A673 (cell line): ENCODE measurements at regions not wholly inside any gene's neighbourhood (a gene's known extent, or its start where the extent isn't known, plus 50 kb on each side); places are given as distances from the start of the nearest gene placed in this dataset.

ENCODE experiments used
- EZH2 ChIP-seq: fragments of 200-600 bp; sonication (generic); IDR thresholded peaks from 2 replicates; pipeline ENCODE4 v1.6.1; 2017; ENCODE audit warnings: borderline replicate concordance, low read depth, mild to moderate bottlenecking, mixed read lengths, antibody characterized with exemption, low read length; ENCODE audit not compliant: poor library complexity, severe bottlenecking
- TF ChIP-seq, protein P1 (sequence below): fragments of 300-800, 200-600 bp; sonication (generic); conservative IDR thresholded peaks from 2 replicates; pipeline ENCODE4 v1.5.1; 2017; ENCODE audit warnings: low read depth, mild to moderate bottlenecking, antibody characterized with exemption, low read length, moderate library complexity, mixed read lengths

DNA sequence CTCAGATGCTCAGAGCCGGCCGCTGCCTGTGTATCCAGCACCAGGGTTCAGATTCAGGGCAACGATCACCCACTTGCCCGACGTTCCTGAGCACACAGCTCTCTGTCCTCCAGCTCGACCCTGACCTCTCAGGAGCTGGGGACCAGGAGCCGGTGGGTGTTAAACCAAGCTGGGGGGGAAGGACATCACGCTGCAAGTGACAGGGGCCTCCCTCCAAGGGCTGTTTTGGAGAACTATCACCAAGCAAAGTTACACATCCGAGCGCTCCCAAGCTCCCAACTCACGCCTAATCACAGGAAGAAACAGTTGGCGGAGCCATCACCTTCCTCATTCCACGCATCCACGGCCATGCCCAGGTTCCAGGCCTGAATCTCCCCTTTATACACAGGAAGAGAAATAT is 51.5 kb upstream of the ZNF354A start:
- TF ChIP-seq, protein P1, sequence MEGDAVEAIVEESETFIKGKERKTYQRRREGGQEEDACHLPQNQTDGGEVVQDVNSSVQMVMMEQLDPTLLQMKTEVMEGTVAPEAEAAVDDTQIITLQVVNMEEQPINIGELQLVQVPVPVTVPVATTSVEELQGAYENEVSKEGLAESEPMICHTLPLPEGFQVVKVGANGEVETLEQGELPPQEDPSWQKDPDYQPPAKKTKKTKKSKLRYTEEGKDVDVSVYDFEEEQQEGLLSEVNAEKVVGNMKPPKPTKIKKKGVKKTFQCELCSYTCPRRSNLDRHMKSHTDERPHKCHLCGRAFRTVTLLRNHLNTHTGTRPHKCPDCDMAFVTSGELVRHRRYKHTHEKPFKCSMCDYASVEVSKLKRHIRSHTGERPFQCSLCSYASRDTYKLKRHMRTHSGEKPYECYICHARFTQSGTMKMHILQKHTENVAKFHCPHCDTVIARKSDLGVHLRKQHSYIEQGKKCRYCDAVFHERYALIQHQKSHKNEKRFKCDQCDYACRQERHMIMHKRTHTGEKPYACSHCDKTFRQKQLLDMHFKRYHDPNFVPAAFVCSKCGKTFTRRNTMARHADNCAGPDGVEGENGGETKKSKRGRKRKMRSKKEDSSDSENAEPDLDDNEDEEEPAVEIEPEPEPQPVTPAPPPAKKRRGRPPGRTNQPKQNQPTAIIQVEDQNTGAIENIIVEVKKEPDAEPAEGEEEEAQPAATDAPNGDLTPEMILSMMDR = no peak
- no peak for TF ChIP-seq EZH2
